PC-3 (cell line): ENCODE measurements at regions not wholly inside any gene's neighbourhood (a gene's known extent, or its start where the extent isn't known, plus 50 kb on each side); places are given as distances from the start of the nearest gene placed in this dataset.

Experiments
- ATAC-seq: fragments of 200-7000 bp; cut with Tn5 transposase; 2 replicates; pipeline ENCODE4 v1.9.1; 2020; ENCODE audit warnings: mild to moderate bottlenecking, moderate library complexity
- BruUV-seq: library from RNA; stranded (reverse); fragments of 400-500 nt; replicated peaks from 2 replicates; lab custom pipeline; 2021; lab: Mats Ljungman, UMichigan
- CTCF ChIA-PET: fragments of 300-600 bp; sonication (Branson Sonifier 250); formaldehyde crosslinking; loops from one replicate; lab custom pipeline; 2022; ENCODE audit warnings: antibody characterized with exemption; lab: Charles Lee
- POLR2A ChIA-PET: fragments of 300-600 bp; sonication (Branson Sonifier 250); formaldehyde crosslinking; loops from one replicate; lab custom pipeline; 2022; ENCODE audit warnings: antibody characterized with exemption; ENCODE audit not compliant: unreplicated experiment; lab: Charles Lee
- DNase-seq: peaks from one replicate; pipeline ENCODE4 v3.0.0-alpha.2; 2015
- H2AFZ ChIP-seq: fragments of 300-600 bp; sonication (generic); 2 replicates; pipeline ENCODE4 v1.6.0; 2016; ENCODE audit warnings: antibody characterized with exemption, low read length
- H3F3A ChIP-seq: fragments of 300-600 bp; sonication (generic); one replicate; pipeline ENCODE4 v1.6.0; 2017; ENCODE audit warnings: antibody characterized with exemption, low read length, control low read depth, mild to moderate bottlenecking; ENCODE audit not compliant: unreplicated experiment
- H3K27ac ChIP-seq: fragments of 300-600 bp; sonication (generic); 2 replicates; pipeline ENCODE4 v1.5.1; 2016; ENCODE audit warnings: mild to moderate bottlenecking, low read length
- H3K27me3 ChIP-seq: fragments of 300-600 bp; sonication (generic); 2 replicates; pipeline ENCODE4 v1.6.1; 2016; ENCODE audit warnings: low read length, mixed read lengths
- H3K36me3 ChIP-seq: fragments of 300-600 bp; sonication (generic); 2 replicates; pipeline ENCODE4 v1.6.1; 2016; ENCODE audit warnings: low read depth, mixed run types, low read length, mixed read lengths
- H3K4me1 ChIP-seq: fragments of 300-600 bp; sonication (generic); 2 replicates; pipeline ENCODE4 v1.5.1; 2016; ENCODE audit warnings: low read length; ENCODE audit not compliant: insufficient read depth
- H3K4me2 ChIP-seq: fragments of 300-600 bp; sonication (generic); 2 replicates; pipeline ENCODE4 v1.6.0; 2016; ENCODE audit warnings: low read length
- H3K4me3 ChIP-seq: fragments of 300-600 bp; sonication (generic); 2 replicates; pipeline ENCODE4 v1.5.1; 2016; ENCODE audit warnings: mild to moderate bottlenecking, low read length, mixed read lengths
- H3K79me2 ChIP-seq: fragments of 300-600 bp; sonication (generic); 2 replicates; pipeline ENCODE4 v1.6.1; 2017; ENCODE audit warnings: low read length, mixed read lengths
- H3K9ac ChIP-seq: fragments of 300-600 bp; sonication (generic); 2 replicates; pipeline ENCODE4 v1.6.0; 2016; ENCODE audit warnings: mild to moderate bottlenecking, low read length
- H3K9me2 ChIP-seq: fragments of 300-600 bp; sonication (generic); replicated peaks from 2 replicates; pipeline ENCODE4 v1.6.1; 2016; ENCODE audit warnings: mixed run types, low read length, mixed read lengths
- H3K9me3 ChIP-seq: fragments of 300-600 bp; sonication (generic); 2 replicates; pipeline ENCODE4 v1.6.1; 2016; ENCODE audit warnings: low read length, mixed read lengths
- H4K20me1 ChIP-seq: fragments of 300-600 bp; sonication (generic); 2 replicates; pipeline ENCODE4 v1.6.1; 2016; ENCODE audit warnings: low read length, mixed read lengths
- EZH2 ChIP-seq: fragments of 300-600 bp; sonication (generic); IDR thresholded peaks from one replicate; pipeline ENCODE4 v1.6.1; 2017; ENCODE audit warnings: antibody characterized with exemption, mild to moderate bottlenecking, low read length; ENCODE audit not compliant: unreplicated experiment
- EZH2phosphoT487 ChIP-seq: fragments of 300-600 bp; sonication (generic); IDR thresholded peaks from 2 replicates; pipeline ENCODE4 v1.6.1; 2018; ENCODE audit warnings: mild to moderate bottlenecking, antibody characterized with exemption, low read length, borderline replicate concordance
- intact Hi-C: fragments of 100-400 bp; cut with micrococcal nuclease; formaldehyde crosslinking; loops from 2 replicates; pipeline ENCODE4 v1.9.0; 2023
- TF ChIP-seq, protein P1 (sequence below): fragments of 300-600 bp; sonication (generic); conservative IDR thresholded peaks from 2 replicates; pipeline ENCODE4 v1.5.1; 2017; ENCODE audit warnings: antibody characterized with exemption, low read depth, mild to moderate bottlenecking, low read length

DNA sequence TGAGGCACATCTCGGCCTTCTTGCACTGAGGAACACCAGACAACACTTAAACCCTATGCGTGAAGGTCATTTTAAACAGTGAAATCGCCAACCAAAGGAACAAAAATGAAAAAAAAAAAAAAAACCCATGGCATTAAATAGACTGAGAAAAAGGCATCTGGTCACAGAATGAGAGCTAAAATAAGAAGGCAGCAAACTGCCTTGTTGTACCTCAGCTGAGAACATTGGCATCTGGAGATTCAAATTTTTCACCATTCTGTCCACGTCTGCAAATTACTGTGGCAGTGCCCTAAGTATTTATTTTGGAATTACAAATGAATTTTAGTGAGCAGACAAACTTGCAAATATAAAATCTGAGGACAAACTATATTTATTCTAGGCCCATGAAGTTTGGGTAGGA is 82.6 kb upstream of the POU1F1 start:
- H4K20me1 ChIP-seq, result no peaks in the 10 kb centered on the region

DNA sequence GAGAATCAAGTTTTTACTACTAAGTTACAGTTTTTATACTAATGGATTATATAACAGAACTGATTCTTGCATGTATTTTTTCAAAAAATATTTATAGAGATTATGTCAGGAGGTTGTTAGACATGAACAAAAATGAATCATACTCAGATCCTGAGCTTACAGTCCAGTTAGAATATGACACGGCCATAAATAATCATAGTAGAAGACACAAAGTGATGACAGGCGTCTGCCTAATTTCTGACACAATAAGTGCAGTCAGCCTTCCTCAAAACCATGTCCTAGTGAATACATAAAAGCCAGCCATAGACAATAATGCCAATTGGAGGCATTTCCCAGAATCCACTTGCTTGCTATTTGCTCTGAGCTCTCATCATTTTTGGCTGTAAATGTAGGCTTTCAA is 81.7 kb upstream of the POU1F1 start:
- no TSS peak for BruUV-seq
- Histone ChIP-seq H3K79me2 (no peaks in the 10 kb centered on the region), H3K9me2 (no peaks in the 10 kb centered on the region), H3K9ac (no peak overlapping the region), H3K36me3 (no peaks in the 10 kb centered on the region), H3F3A (no peaks in the 10 kb centered on the region), H2AFZ (no peak overlapping the region), H3K9me3 (no peaks in the 10 kb centered on the region), H3K27me3 (no peaks in the 10 kb centered on the region), H3K4me2 (no peak overlapping the region), H3K4me1 (peaks cover 34% of the 10 kb centered on the region), H3K27ac (no peak overlapping the region), H3K4me3 (no peak overlapping the region), H4K20me1 (no peaks in the 10 kb centered on the region)
- no peak for TF ChIP-seq EZH2phosphoT487
- ChIA-PET CTCF (no interaction called here), POLR2A (no interaction called here)
- DNase-seq, result peak; percentile 48
- ATAC-seq, result peak; percentile 76
- intact Hi-C loops, result loop anchor here (10.0 kb wide), 1 partner anchor 407 kb away; no protein-coding TSS in a partner anchor

More for the DNA sequence above, 82.6 kb upstream of the POU1F1 start:
- Histone ChIP-seq H3K4me2 (0 out of 2 replicates have a peak overlapping the region, but pooled peaks have one; percentile 62), H3K79me2 (no peaks in the 10 kb centered on the region), H3K36me3 (no peaks in the 10 kb centered on the region), H3K27ac (no peak overlapping the region), H2AFZ (no peak overlapping the region), H3F3A (no peaks in the 10 kb centered on the region), H3K4me1 (peaks cover 34% of the 10 kb centered on the region), H3K9me2 (no peaks in the 10 kb centered on the region), H3K9ac (no peak overlapping the region), H3K4me3 (no peak overlapping the region), H3K9me3 (no peaks in the 10 kb centered on the region), H3K27me3 (no peaks in the 10 kb centered on the region)
- POLR2A ChIA-PET, result no interaction called here
- ATAC-seq, result no peak
- intact Hi-C loops, result loop anchor here (10.0 kb wide), 1 partner anchor 406 kb away; no protein-coding TSS in a partner anchor
- BruUV-seq, result no TSS peak
- TF ChIP-seq, protein P1, sequence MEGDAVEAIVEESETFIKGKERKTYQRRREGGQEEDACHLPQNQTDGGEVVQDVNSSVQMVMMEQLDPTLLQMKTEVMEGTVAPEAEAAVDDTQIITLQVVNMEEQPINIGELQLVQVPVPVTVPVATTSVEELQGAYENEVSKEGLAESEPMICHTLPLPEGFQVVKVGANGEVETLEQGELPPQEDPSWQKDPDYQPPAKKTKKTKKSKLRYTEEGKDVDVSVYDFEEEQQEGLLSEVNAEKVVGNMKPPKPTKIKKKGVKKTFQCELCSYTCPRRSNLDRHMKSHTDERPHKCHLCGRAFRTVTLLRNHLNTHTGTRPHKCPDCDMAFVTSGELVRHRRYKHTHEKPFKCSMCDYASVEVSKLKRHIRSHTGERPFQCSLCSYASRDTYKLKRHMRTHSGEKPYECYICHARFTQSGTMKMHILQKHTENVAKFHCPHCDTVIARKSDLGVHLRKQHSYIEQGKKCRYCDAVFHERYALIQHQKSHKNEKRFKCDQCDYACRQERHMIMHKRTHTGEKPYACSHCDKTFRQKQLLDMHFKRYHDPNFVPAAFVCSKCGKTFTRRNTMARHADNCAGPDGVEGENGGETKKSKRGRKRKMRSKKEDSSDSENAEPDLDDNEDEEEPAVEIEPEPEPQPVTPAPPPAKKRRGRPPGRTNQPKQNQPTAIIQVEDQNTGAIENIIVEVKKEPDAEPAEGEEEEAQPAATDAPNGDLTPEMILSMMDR, result no peak
- TF ChIP-seq EZH2, result no peak
- TF ChIP-seq EZH2phosphoT487, result no peak
- CTCF ChIA-PET, result interaction anchor here (0.6 to 0.7 kb wide), 2 partner anchors 139 to 576 kb away, joined by 4 to 5 read pairs; no protein-coding TSS in a partner anchor
- no peak for DNase-seq

DNA sequence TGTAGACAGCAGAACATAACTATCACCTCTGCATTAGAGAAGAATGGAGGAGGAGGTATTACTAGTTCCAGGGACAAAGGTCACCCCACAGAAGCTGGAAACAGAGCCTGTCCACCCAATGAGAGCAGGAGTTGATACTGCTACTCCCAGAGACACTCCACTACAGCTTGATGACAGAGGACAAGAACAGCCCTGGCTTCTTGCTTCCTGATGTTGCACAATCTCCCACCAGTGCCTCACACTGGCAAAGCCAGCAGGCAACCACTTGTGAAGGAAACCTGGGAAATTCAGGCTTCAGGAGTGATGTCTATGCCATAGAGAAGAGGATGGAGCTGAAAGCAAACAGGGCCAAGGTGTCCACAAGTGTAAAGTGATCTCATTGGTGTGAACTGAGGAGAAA is 78.0 kb upstream of the POU1F1 start:
- Histone ChIP-seq H3K4me1 (peaks cover 25% of the 10 kb centered on the region), H2AFZ (no peak overlapping the region), H3K9ac (no peak overlapping the region), H4K20me1 (no peaks in the 10 kb centered on the region), H3K36me3 (no peaks in the 10 kb centered on the region), H3K79me2 (no peaks in the 10 kb centered on the region), H3K27ac (no peak overlapping the region), H3K9me2 (no peaks in the 10 kb centered on the region), H3K27me3 (no peaks in the 10 kb centered on the region), H3K4me2 (no peak overlapping the region), H3F3A (no peaks in the 10 kb centered on the region), H3K4me3 (no peak overlapping the region), H3K9me3 (no peaks in the 10 kb centered on the region)
- no peak for ATAC-seq
- CTCF ChIA-PET, result no interaction called here
- POLR2A ChIA-PET, result no interaction called here
- intact Hi-C loops, result loop anchor here (5.0 to 10.0 kb wide), 2 partner anchors 37 to 410 kb away; no protein-coding TSS in a partner anchor
- no TSS peak for BruUV-seq
- TF ChIP-seq EZH2 (no peak), EZH2phosphoT487 (no peak)
- TF ChIP-seq, protein P1, result no peak
- no peak for DNase-seq
